Stimulated activated CD8-positive, alpha-beta memory T cell treated with anti-CD3 and anti-CD28 coated beads, Interleukin-12 subunit alpha, Interleukin-12 subunit beta, amount 100 ng/mL, for 24 hours (primary cell): ENCODE measurements at regions not wholly inside any gene's neighbourhood (a gene's known extent, or its start where the extent isn't known, plus 50 kb on each side); places are given as distances from the start of the nearest gene placed in this dataset.
"Not testable (repeated sequence)": the region's sequence is repeated elsewhere in the genome, so short reads cannot be mapped to it uniquely, and the experiment has no call there.

ENCODE experiments used
- DNase-seq: peaks from one replicate; pipeline ENCODE4 v3.0.0-alpha.2; 2020; ENCODE audit errors: extremely low read depth

DNA sequence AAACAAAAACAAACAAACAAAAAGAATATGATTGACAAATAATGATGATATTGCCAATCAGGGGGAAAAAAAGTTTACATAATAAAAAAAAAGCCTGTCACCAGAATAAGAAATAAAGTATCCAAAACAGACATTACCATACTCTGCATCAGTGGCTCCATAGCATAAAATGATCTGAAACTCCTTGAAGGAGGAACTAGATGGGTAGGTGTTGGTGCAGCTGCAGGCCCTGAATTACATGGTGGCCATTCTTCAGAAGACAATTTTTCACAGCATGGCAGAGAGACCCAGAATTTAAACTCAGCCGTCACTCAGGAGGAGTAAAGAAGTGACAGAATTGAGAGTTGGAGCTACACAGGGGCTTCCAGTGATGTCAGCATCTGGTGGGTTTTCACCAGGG is 60.2 kb downstream of the GLUL start:
- DNase-seq, result no peak

DNA sequence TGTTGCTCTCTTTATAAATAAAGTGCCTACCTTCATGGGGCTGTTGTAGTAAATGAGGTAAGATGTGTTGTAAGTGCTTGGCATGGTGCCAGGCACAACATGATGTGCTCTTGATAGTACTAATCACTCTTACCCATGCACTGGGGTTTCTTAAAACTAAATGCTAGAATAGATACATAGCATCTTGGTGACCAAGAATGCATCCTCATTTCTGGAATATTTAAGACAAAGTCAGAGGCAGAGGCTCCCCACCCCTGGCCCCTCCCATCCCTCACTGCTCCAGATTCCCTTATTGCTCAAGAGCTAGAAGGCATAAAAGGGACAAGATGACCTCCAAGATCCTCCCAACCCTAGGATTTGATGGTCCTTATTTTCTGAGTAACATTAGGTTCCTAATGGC is 61.3 kb downstream of the GLUL start:
- DNase-seq, result no peak

DNA sequence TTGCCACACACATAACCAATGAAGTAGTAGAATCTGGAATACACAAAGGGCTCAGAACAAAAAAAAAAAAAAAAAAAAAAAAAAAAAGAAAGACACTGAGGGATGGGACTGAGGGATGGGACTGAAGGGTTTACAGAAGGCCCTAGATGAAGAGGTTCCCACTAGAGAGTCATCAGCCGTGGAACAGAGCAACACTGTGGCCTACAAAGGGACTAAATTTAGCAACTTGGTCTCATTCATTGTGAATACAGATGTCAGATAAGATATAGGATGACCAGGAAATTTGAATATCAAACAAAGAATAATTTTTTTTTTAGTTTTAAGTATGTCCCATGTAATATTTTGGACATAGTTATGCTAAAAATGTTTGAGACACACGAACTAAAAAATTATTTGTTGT is 62.1 kb downstream of the GLUL start:
- DNase-seq, result no peak

DNA sequence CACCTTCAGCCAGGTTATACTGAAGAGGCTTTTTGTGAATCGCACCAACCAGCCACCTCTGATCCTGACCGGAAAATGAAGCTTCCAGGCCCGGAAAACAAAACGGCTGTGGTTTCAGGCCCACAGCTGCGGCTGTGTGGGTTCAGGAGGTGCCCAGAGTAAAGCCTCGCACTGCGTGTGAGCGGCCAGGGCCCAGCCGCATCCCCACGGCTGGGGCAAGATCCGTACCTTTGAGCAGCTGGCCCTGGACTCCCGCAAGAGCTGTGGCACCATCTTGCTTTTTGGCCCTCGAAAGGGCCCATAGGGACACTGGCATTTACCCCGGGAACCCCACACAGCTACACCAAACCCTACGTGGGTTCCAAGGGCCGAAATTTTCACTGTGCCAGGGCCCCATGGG is 63.0 kb downstream of the GLUL start:
- no peak for DNase-seq

DNA sequence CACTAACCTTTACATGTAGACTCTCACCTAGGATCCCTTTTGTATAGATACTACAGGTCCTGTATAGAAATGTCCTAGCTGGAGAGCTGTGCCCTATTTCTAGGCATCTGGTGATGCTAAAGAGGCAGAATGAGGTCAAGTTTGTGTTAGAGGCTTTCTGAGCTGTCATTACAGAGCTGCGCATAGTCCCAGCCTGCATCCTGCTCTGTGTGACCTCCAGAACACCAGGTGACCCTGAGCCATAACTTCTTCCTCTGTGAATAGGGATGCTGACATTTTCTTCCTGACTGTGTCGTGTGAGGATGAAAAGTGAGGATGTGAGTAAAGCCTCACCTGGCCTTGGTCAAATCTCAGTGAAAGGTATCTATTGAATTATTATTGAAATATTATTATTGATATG is 66.3 kb downstream of the GLUL start:
- no peak for DNase-seq

DNA sequence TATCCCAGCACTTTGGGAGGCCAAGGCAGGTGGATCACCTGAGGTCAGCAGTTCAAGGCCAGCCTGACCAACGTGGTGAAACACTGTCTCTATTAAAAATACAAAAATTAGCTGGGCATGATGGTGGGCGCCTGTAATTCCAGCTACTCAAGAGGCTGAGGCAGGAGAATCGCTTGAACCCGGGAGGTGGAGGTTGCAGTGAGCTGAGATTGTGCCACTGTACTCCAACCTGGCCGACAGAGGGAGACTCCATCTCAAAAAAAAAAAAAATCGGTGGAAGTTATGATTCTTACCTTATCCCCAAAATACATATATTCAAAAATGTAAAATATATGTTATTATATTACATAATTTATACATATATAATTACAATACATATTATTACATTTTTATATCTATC is 70.1 kb downstream of the GLUL start:
- DNase-seq, result not testable (repeated sequence)

DNA sequence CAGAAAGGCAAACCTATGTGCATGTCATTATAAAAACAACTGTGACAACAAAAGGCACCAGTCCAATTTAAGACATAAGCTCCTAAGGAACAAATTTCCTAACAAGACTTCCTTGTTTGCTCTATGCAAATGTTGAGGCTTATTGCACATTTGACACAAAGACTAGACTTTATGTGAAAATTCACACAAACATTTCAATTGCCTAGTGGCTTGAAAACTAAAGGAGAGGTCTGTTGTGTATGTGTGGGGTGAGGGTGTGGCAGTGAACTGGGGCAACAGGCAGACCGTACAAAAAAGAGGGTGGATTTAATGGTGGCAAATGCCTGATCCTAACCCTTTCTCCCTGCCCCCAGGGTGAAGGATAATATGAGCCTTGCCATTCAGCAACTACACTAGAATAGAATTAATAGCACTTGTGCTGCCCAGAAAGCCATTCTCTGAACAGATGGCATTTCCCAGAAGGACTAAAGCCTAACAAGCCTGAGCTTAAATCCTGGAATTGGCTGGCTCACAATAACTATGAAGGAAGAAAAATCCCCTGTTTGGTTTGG is 73.9 kb downstream of the GLUL start:
- DNase-seq, result no peak

DNA sequence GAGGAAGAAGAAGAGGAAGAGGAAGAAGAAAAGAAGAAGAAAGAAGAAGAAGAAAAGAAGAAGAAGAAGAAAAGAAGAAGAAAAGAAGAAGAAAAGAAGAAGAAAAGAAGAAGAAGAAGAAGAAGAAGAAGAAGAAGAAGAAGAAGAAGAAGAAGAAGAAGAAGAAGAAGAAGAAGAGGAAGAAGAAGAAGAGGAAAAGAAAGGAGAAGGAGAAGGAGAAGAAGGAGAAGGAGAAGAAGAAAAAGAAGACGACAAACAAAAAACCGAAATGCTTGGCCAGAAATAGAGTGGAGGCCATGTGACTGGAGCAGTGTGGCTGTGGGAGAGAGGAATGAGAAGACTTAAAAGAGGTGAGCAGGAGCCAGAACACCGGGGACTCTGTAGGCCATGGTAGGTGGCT is 75.1 kb downstream of the GLUL start:
- DNase-seq, result not testable (repeated sequence)

DNA sequence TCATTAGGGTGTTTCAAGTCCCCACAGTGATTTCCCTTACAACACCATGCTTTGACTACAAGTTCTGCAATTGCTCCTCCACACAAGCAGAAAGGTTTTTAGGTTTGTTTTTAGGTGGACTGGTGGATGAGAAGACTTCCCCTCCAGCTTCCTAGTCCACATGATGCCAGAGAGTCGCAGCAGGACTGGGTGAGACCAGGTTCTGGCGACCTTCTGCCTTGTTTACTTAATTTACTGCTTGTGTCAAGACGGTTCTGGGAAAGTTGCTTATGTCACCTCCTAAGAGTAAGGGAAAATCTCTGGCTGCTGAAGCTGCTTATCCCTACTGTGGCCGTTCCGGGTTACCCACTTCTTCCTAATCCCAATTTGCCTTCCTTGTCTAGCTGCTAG is 76.4 kb downstream of the GLUL start:
- DNase-seq, result no peak

DNA sequence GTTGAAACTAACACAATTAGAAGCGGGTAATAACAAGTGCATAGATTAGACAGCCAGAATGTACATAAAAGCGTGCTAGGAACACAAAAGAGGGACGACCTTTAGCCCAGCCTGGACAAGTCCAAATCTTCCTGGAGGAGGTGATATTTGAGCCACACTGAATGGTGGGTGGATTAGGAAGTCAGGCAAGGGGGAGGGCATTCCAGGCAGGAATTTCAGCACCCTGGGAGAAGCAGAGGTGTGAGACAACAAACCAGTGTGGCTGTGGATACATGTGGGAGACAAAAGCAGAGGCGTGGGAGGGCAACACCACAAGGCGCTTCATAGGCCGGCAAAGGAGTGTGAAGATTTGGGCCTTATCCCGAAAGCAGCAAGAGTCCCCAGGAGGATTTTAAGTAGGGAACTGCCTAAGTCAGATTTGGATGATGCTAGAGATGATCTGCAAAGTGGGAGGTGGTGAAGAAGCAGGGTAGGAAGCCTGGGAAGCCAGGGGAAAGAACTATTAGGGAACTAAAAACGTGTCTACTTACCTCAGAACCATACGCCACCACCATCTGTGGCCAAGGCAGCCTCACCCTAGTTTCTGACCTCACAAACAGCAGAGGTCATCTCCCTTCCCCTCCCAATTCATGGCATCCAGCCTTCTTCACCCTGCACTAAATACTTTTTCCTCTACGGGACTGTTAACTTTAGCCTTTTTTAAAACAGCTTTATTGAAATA is 81.8 kb downstream of the GLUL start:
- no peak for DNase-seq

DNA sequence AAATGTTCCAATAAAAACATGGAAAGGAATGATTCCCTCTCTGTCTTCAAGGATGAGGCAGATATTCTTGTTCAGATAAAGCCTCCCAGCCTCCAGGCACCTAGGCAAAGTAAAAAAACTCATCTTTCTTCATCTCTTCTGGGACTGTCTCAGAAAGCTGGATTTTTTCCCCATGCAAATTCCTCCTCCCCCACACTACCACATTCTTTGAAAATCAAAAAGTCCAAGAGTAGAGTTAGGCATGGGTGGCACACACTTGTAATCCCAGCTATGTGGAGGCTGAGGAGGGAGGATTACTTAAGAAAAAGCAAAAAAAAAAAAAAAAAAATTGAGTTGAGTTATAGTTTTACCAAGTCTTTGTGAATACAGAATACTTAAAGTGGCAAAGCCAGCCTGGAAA is 82.8 kb downstream of the GLUL start:
- no peak for DNase-seq

DNA sequence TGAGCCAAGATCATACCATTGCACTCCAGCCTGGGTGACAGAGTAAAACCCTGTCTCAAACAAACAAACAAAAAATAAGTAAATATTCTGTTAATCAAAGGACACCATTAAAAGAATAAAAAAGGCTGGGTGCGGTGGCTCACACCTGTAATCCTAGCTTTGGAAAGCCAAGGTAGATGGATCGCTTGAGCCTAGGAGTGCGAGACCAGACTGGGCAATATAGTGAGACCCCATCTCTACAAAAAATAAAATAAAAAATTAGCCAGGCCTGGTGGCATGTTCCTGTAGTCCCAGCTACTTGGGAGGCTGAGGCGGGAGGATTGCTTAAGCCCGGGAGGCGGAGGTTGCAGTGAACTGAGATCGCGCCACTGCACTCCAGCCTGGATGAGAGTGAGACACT is 84.1 kb downstream of the GLUL start:
- not testable (repeated sequence) for DNase-seq

DNA sequence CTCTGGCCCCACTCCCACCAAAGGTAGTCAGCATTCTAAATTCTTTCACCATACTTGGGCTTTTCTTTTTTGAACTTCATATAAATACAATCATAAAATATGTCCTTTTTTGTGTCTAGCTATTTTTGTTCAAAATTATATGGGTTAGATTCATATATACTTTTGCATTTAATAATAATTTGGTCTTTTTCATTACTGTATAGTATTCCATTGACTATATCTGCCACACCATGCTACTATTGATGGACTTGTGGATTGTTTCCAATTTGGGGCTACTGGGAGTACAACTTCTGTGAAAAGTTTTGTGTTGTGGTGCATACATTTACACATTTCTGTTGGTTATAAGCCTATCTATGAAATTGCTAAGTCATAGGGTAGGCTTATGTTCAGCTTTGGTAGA is 85.7 kb downstream of the GLUL start:
- no peak for DNase-seq

DNA sequence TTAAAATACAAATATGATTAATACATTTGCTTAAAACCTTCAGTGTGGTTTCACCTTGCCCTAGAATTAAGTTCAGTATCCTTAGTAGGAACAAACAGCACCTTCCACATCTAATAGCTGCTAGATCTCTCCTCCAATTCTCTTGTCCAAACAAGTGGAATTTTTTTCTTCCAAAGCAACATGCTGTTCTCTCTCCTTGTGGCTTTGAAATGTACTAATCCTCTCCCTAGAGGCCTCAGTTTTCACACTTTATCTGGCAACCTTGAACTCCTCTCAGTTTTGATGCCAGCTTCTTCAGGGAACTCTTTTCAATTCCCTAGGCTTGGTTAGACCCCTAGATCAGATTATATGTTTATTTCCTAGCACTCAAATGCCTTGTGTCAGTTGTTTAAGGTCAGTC is 87.0 kb downstream of the GLUL start:
- no peak for DNase-seq

DNA sequence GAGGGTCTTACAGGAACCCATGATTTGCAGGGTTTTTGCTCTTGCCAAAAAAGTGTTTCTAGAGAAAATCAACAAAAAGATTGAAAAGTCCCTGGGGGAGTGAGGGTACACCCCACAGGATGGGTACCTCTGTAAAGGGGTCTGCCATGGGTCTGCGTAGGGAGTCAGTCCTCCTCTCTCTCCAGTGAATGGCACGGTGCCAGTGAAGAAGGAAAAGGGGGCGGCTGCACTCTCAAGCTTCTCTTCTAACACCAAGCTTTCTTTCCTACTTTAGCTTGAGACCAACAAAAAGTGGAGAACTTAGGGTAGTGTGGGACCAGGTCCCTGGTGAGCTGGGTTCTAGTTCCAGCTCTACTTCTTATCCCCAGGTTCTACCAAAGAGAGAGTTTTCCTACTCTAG is 87.4 kb downstream of the GLUL start:
- DNase-seq, result no peak

DNA sequence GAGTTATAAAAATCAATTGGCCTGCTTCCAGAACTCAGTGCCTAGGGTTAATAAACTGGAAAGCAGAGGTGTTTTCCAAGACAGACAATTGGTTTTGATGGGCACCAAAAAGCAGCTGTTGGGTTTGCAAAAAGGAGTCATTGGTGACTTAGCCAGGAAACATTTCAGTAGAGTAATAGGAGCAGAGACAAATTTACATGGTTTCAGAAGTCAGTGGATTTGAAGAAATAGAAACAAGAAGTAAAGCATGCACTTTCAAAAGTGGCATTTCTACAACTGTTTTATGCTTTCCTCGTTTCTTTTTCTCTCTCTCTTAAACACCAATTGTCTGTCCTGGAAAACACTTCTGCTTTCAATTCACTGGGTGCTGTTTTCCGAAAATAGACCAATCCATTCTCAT is 87.8 kb downstream of the GLUL start:
- DNase-seq, result no peak

DNA sequence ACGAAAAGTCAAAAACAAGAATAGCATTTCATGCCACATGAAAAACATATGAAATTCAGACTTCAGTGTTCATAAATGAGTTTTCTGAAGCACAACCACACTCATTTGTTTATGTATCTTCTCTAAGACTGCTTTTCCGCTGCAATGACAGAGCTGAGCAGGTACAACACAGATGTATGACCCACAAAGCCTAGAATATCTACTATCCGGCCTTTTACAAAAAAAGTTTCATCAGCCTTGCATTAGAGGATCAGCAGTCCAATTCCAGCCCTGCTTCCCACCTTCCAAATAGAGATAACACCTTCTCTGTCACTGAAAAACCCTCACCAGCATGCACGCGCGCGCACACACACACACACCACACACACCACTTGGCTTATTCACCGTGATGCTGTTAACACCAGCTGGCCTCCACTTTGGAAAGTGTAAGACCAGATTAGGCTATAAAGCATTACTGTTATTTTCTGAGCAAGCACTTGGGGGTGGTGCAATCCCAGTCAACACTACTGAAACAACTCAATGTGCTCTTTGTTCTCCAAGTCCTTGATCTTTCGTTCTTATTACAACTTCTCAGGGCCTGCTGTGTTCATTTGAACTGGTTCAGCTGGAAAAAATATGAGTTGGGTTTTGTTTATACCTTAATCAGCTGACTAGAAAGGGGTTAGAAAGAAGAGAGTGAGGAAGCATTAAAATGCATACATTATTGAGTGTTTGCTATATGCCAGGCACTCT is 90.0 kb downstream of the GLUL start:
- no peak for DNase-seq

DNA sequence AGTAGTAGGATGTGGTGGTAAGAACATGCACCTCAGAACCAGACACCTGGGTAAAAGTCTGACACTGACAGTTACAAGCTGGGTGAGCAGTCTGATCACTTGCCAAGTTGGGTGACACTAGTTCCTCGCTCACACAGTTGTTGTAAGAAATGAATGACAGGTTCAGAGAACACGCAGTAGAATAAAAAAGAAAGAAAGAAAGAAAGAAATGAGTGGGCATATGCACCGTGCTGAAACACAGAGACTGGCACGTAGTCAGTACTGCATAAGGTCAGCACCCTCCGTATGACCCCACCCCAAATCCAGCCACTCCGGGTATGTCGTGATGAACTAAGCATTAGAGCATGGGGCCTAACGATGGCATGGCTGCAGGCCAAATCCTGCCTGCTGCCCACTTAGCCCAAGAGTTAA is 90.6 kb downstream of the GLUL start:
- DNase-seq, result no peak

DNA sequence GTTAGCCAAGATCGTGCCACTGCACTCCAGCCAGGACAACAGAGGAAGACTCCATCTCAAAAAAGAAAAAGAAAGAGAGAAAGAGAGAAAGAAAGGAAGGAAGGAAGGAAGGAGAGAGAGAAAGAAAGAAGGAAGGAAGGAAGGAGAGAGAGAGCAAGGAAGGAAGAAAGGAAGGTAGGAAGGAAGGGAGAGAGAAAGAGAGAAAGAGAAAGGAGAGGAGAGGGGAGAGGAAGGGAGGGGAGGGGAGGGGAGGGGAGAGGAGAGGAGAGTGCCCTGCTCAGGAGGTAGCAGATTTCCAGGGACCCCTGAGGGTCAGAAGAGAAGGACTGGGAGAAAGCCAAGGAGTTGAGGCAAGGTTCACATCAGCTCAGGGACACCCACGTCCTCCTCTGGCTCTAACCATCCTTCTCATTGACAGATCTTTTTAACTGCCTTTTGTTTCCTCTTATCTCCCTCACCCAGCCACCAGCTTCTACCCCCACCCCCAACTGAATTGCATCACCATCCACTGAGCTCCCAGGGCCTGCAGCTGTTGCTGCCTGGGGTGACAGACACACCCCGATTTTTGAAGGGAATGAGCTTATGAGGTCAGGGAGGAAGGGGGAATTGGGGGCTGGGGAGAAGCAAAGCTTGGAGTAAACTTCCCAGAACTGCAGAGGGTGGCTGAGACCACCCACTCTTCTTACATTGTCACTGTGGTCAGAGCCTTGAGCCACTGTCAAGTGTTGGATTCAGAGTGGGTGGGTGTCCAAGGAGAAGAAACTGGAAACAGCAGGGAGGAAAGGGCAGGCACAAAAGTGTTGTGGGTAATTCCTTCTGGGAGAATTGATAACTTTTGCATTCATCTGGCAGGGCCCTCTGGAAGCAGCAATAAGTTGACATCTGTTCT is 91.6 kb downstream of the GLUL start:
- no peak for DNase-seq

DNA sequence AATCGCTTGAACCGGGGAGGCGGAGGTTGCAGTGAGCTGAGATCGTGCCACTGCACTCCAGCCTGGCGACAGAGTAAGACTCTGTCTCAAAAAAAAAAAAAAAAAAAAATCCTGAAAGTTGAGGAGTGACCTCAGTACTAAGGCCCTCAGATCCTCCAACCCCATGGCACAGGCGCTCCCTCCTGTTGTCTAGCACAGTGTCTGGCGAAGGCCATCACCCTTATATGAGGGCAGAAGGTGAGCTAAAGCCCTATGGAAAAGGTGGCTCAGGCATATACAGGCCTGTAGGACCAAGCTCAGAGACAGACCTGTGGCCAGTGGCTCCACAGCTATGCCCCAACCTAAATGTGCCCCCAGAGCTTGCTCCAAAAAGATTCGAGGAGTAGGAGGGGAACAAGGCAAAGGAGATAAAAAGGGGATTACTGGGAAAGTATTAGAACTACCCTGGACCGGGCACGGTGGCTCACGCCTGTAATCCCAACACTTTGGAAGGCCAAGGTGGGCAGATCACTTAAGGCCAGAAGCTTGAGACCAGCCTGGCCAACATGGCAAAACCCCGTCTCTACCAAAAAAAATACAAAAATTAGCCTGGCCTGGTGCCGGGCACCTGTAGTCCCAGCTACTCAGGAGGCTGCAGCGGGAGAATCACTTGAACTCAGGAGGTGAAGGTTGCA is 92.4 kb downstream of the GLUL start:
- not testable (repeated sequence) for DNase-seq

DNA sequence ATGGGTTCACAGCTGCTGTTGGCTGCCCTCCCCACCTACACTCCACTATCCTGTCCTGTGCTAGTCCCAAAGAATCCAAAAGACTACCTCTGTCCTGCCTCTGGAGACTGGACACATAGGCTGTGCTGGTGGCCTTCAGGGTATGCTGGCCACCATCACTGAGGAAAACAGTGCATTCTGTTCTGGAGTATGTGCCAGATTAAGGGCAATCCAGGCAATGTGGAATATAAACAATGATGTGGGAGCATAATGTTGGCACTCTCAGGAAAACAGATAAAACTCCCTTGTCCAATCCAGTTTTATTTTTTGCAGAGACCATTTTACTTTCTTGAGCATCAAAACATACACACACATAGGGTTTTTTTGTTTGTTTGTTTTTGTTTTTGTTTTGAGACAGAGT is 94.3 kb downstream of the GLUL start:
- DNase-seq, result no peak

DNA sequence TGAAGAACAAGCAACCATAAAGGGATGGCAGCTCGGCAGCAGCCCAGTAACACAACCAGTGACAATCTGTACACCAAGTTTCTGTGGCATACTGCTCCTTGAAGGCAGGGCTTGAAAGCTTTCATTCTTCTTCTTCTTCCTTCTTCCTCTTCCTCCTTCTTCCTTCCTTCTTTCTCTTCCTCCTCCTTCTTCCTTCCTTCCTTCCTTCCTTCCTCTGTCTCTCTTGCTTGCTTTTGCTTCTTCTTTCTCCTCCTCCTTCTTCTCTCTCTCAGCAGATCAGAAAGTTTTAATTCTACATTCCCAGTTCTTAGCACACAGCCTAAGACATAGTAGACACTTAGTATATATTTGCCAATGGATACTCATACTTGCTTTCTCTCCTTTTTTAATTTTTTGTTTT is 95.9 kb downstream of the GLUL start:
- no peak for DNase-seq
